Mammary epithelial cell (primary cell): ENCODE measurements at regions not wholly inside any gene's neighbourhood (a gene's known extent, or its start where the extent isn't known, plus 50 kb on each side); places are given as distances from the start of the nearest gene placed in this dataset.

Experiments used
- CTCF ChIP-seq, 2 donors: IDR thresholded peaks in 1 of 2; conservative IDR thresholded peaks in 1 of 2; 2 replicates each; pipeline ENCODE4 v1.5.1; 2011 to 2012; ENCODE audit warnings: inconsistent platforms in 2 of 2, low read length in 2 of 2, mild to moderate bottlenecking in 2 of 2, control low read depth in 1 of 2, low read depth in 1 of 2; ENCODE audit not compliant: insufficient read depth in 1 of 2; ENCODE audit errors: extremely low read depth in 1 of 2
- EZH2 ChIP-seq: IDR thresholded peaks from 2 replicates; pipeline ENCODE4 v1.6.1; 2012; ENCODE audit warnings: low read length, inconsistent platforms, borderline replicate concordance

DNA sequence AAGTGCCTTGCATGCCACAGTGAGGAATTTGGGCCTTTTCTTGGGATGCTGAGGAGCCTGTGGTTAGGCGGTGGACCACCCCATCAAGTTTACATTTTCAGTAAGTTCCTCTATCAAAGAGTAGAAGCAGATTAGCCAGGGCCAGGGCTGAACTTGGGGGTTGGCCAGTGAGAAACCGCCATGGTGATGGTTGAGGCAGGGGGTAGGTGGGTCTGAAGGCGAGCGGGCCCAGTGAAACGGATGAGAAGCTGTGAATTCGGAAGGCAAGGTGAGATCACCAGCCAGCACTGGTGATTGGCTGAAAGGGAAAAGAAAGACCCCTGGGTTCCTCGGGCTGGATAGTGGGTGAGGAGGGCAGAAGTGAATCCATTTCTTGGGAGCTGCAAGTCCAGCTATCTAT lies 311.4 kb downstream of the CBLN1 start:
- TF ChIP-seq CTCF (conservative IDR thresholded peaks at IDR 0.05 in 1 of 2, IDR thresholded peaks at IDR 0.05 in 1 of 2; ENCODE audit: extremely low read depth in 1 of 2, insufficient read depth in 1 of 2, low read depth in 1 of 2, low read length in 2 of 2) (no peak), EZH2 (no peak)
